Activated CD4-positive, alpha-beta memory T cell treated with anti-CD3 and anti-CD28 coated beads for 36 hours (primary cell): ENCODE measurements at regions not wholly inside any gene's neighbourhood (a gene's known extent, or its start where the extent isn't known, plus 50 kb on each side); places are given as distances from the start of the nearest gene placed in this dataset.
"Not testable (repeated sequence)": the region's sequence is repeated elsewhere in the genome, so short reads cannot be mapped to it uniquely, and the experiment has no call there.

Source experiments
- CTCF ChIA-PET: fragments of 350-600 bp; sonication (Branson Sonifier 250); formaldehyde crosslinking; loops from one replicate; lab custom pipeline; 2021; ENCODE audit warnings: antibody characterized with exemption, inconsistent platforms; lab: Charles Lee
- POLR2A ChIA-PET: fragments of 350-600 bp; sonication (Branson Sonifier 250); formaldehyde crosslinking; loops from one replicate; lab custom pipeline; 2021; ENCODE audit warnings: antibody characterized with exemption; lab: Charles Lee
- DNase-seq: peaks from one replicate; pipeline ENCODE4 v3.0.0-alpha.2; 2020
- H3K27ac Mint-ChIP-seq: one replicate; pipeline ENCODE4 v1.8.0; 2021; ENCODE audit warnings: mixed read lengths
- H3K27me3 Mint-ChIP-seq: one replicate; pipeline ENCODE4 v1.8.0; 2021; ENCODE audit warnings: mixed read lengths
- H3K36me3 Mint-ChIP-seq: one replicate; pipeline ENCODE4 v1.8.0; 2021; ENCODE audit warnings: mixed read lengths
- H3K4me1 Mint-ChIP-seq: one replicate; pipeline ENCODE4 v1.8.0; 2021; ENCODE audit warnings: low read depth, mixed read lengths
- H3K4me3 Mint-ChIP-seq: one replicate; pipeline ENCODE4 v1.8.0; 2021; ENCODE audit warnings: mild to moderate bottlenecking, mixed read lengths
- H3K9me3 Mint-ChIP-seq: one replicate; pipeline ENCODE4 v1.8.0; 2021; ENCODE audit warnings: mixed read lengths
- intact Hi-C: fragments of 100-400 bp; cut with micrococcal nuclease; formaldehyde crosslinking; loops from one replicate; pipeline ENCODE4 v1.15.1; 2023

- no peak for DNase-seq
- H3K27ac Mint-ChIP-seq, result no peak overlapping the region
- H3K4me3 Mint-ChIP-seq, result no peak overlapping the region
- H3K4me1 Mint-ChIP-seq, result peaks cover 6% of the 10 kb centered on the region
- no peaks in the 10 kb centered on the region for H3K27me3 Mint-ChIP-seq
- ChIA-PET CTCF (interaction anchor here (1.1 kb wide), 1 partner anchor 10 kb away, joined by 3 read pairs; no protein-coding TSS in a partner anchor), POLR2A (no interaction called here)
- H3K36me3 Mint-ChIP-seq, result no peaks in the 10 kb centered on the region
- intact Hi-C loops, result no loop called here
- no peaks in the 10 kb centered on the region for H3K9me3 Mint-ChIP-seq
Observed at GRCh38 chr5:110269478-110270142, 456.9 kb downstream of the TMEM232 start.

GRCh38 chr5:110275878-110276277, 450.6 kb downstream of the TMEM232 start:
- CTCF ChIA-PET, result no interaction called here
- Mint-ChIP-seq H3K9me3 (peaks cover 30% of the 10 kb centered on the region), H3K4me1 (no peaks in the 10 kb centered on the region), H3K27ac (no peak overlapping the region), H3K36me3 (peaks cover 4% of the 10 kb centered on the region), H3K27me3 (no peaks in the 10 kb centered on the region), H3K4me3 (no peak overlapping the region)
- DNase-seq, result no peak
- POLR2A ChIA-PET, result no interaction called here
- intact Hi-C loops, result no loop called here

DNA sequence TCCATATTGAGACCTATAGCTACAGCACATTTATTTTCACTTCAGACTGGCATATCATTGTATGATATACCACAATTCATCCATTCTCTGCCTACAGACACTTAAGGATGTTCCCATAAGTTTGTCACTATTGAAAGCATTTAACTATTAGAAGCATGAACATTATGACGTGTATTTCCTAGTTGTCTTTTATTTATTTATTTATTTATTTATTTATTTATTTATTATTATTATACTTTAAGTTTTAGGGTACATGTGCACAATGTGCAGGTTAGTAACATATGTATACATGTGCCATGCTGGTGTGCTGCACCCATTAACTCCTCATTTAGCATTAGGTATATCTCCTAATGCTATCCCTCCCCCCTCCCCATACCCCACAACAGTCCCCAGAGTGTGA, 448.0 kb downstream of the TMEM232 start:
- H3K36me3 Mint-ChIP-seq, H3K4me1 Mint-ChIP-seq, H3K27me3 Mint-ChIP-seq, H3K4me3 Mint-ChIP-seq, intact Hi-C loops, H3K27ac Mint-ChIP-seq, DNase-seq, POLR2A ChIA-PET, CTCF ChIA-PET: not testable (repeated sequence)
- H3K9me3 Mint-ChIP-seq, result peaks cover 51% of the 10 kb centered on the region

GRCh38 chr5:110284121-110284520, 442.4 kb downstream of the TMEM232 start:
- H3K4me1 Mint-ChIP-seq, H3K27me3 Mint-ChIP-seq, CTCF ChIA-PET, H3K27ac Mint-ChIP-seq, POLR2A ChIA-PET, H3K36me3 Mint-ChIP-seq, intact Hi-C loops, DNase-seq, H3K4me3 Mint-ChIP-seq: not testable (repeated sequence)
- H3K9me3 Mint-ChIP-seq, result peaks cover 39% of the 10 kb centered on the region

- Mint-ChIP-seq H3K36me3 (no peaks in the 10 kb centered on the region), H3K27ac (no peak overlapping the region), H3K4me3 (no peak overlapping the region), H3K4me1 (no peaks in the 10 kb centered on the region), H3K9me3 (peaks cover 5% of the 10 kb centered on the region), H3K27me3 (no peaks in the 10 kb centered on the region)
- ChIA-PET CTCF (no interaction called here), POLR2A (no interaction called here)
- DNase-seq, result no peak
- intact Hi-C loops, result no loop called here
Observed at GRCh38 chr5:110288766-110289511, 437.5 kb downstream of the TMEM232 start.

GRCh38 chr5:110289512-110289810, 437.0 kb downstream of the TMEM232 start:
- CTCF ChIA-PET, result no interaction called here
- peaks cover 3% of the 10 kb centered on the region for H3K9me3 Mint-ChIP-seq
- no peaks in the 10 kb centered on the region for H3K36me3 Mint-ChIP-seq
- intact Hi-C loops, result no loop called here
- H3K4me1 Mint-ChIP-seq, result no peaks in the 10 kb centered on the region
- POLR2A ChIA-PET, result no interaction called here
- no peaks in the 10 kb centered on the region for H3K27me3 Mint-ChIP-seq
- H3K4me3 Mint-ChIP-seq, result no peak overlapping the region
- H3K27ac Mint-ChIP-seq, result no peak overlapping the region
- no peak for DNase-seq

DNA sequence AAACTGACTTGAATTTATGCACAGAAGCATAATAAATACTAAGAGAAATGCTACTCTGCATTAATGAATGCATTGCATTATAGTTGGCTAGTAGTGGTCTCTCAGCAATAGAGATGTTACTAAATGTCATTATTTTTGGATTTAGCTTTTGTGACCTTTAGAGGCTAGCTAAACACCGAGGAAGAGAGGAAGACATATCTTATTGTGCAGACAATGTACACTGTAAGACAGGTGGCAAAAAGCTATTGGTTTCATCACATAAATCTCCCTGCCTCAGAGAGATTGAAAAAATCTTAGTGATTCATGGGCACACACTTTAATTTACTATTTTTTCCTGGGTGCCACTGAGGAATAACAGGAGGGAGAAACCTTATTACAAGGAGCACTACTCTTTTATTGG, 435.9 kb downstream of the TMEM232 start:
- Mint-ChIP-seq H3K4me3 (no peak overlapping the region), H3K27ac (no peak overlapping the region)
- CTCF ChIA-PET, result no interaction called here

DNA sequence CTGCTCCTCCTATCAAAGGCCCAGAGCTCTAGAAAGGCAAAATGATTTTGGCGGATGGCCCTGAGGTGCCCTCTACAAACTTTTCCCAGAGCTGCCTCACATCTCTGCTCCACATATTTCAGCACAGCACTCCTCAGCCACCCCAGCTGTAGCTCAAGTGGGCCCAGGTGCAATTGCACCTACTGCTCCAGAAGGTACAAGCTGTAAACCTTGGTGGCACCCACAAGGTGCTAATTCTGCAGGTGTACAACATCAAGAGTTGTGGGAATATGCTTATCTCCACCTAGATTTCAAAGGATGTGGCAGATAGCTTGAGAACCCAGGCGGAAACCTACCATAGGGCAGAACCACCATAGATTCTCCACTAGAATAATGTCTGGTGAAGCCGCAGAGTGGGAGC, 432.2 kb downstream of the TMEM232 start:
- no peak for DNase-seq
- intact Hi-C loops, result no loop called here
- H3K9me3 Mint-ChIP-seq, result no peaks in the 10 kb centered on the region
- no peak overlapping the region for H3K4me3 Mint-ChIP-seq
- POLR2A ChIA-PET, result no interaction called here
- CTCF ChIA-PET, result interaction anchor here (0.6 kb wide), 1 partner anchor 21 kb away, joined by 3 read pairs; no protein-coding TSS in a partner anchor
- H3K27ac Mint-ChIP-seq, result no peak overlapping the region
- no peaks in the 10 kb centered on the region for H3K36me3 Mint-ChIP-seq
- no peaks in the 10 kb centered on the region for H3K4me1 Mint-ChIP-seq
- H3K27me3 Mint-ChIP-seq, result no peaks in the 10 kb centered on the region

More for the DNA sequence above, 435.9 kb downstream of the TMEM232 start:
- POLR2A ChIA-PET, result no interaction called here
- Mint-ChIP-seq H3K36me3 (no peaks in the 10 kb centered on the region), H3K27me3 (no peaks in the 10 kb centered on the region), H3K9me3 (no peaks in the 10 kb centered on the region), H3K4me1 (no peaks in the 10 kb centered on the region)
- DNase-seq, result no peak
- intact Hi-C loops, result no loop called here

DNA sequence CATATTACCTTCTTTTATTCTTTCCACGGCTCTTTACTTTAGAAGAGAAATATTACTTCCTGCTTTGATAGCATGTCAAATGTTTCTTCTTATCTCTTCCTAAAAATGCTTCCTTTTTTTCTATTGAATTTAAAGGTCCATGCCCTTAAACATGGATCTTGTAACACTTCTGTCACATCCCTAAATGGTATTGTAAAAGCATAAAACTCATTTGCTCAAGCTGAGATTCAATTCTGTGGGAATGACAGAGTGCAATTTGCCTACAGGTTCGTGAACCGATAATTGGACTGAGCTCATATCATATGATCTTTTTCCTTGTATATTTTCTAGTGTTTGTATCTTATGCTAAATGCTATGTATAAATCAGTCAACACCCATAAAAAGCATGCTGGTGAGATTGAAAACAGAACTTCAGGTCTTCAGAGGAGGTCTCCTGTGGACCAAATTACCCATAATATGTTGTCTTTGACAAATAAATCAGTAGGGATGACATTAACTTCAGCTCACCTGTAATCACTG, 429.3 kb downstream of the TMEM232 start:
- intact Hi-C loops, result no loop called here
- H3K36me3 Mint-ChIP-seq, result no peaks in the 10 kb centered on the region
- CTCF ChIA-PET, result no interaction called here

GRCh38 chr5:110304176-110304575, 422.3 kb downstream of the TMEM232 start:
- no peaks in the 10 kb centered on the region for H3K4me1 Mint-ChIP-seq
- intact Hi-C loops, result no loop called here
- H3K27ac Mint-ChIP-seq, result no peak overlapping the region
- DNase-seq, result no peak
- H3K36me3 Mint-ChIP-seq, result peaks cover 4% of the 10 kb centered on the region
- CTCF ChIA-PET, result no interaction called here
- peaks cover 4% of the 10 kb centered on the region for H3K9me3 Mint-ChIP-seq
- peaks cover 3% of the 10 kb centered on the region for H3K27me3 Mint-ChIP-seq
- POLR2A ChIA-PET, result no interaction called here
- no peak overlapping the region for H3K4me3 Mint-ChIP-seq

More for the DNA sequence above, 429.3 kb downstream of the TMEM232 start:
- no peaks in the 10 kb centered on the region for H3K4me1 Mint-ChIP-seq
- no peaks in the 10 kb centered on the region for H3K27me3 Mint-ChIP-seq
- POLR2A ChIA-PET, result no interaction called here
- no peak overlapping the region for H3K4me3 Mint-ChIP-seq
- H3K9me3 Mint-ChIP-seq, result no peaks in the 10 kb centered on the region
- no peak overlapping the region for H3K27ac Mint-ChIP-seq
- DNase-seq, result no peak

- DNase-seq, result no peak
- Mint-ChIP-seq H3K4me3 (no peak overlapping the region), H3K27me3 (peaks cover 5% of the 10 kb centered on the region), H3K9me3 (peaks cover 8% of the 10 kb centered on the region), H3K36me3 (peaks cover 4% of the 10 kb centered on the region), H3K27ac (no peak overlapping the region), H3K4me1 (no peaks in the 10 kb centered on the region)
- intact Hi-C loops, result no loop called here
- POLR2A ChIA-PET, result no interaction called here
- CTCF ChIA-PET, result no interaction called here
Observed at GRCh38 chr5:110306650-110307049, 419.8 kb downstream of the TMEM232 start.

GRCh38 chr5:110309222-110309621, 417.2 kb downstream of the TMEM232 start:
- no peaks in the 10 kb centered on the region for H3K4me1 Mint-ChIP-seq
- H3K27ac Mint-ChIP-seq, result no peak overlapping the region
- H3K27me3 Mint-ChIP-seq, result peaks cover 5% of the 10 kb centered on the region
- CTCF ChIA-PET, result no interaction called here
- H3K36me3 Mint-ChIP-seq, result peaks cover 4% of the 10 kb centered on the region
- no peak for DNase-seq
- no peak overlapping the region for H3K4me3 Mint-ChIP-seq
- POLR2A ChIA-PET, result no interaction called here
- H3K9me3 Mint-ChIP-seq, result peaks cover 6% of the 10 kb centered on the region
- intact Hi-C loops, result no loop called here

DNA sequence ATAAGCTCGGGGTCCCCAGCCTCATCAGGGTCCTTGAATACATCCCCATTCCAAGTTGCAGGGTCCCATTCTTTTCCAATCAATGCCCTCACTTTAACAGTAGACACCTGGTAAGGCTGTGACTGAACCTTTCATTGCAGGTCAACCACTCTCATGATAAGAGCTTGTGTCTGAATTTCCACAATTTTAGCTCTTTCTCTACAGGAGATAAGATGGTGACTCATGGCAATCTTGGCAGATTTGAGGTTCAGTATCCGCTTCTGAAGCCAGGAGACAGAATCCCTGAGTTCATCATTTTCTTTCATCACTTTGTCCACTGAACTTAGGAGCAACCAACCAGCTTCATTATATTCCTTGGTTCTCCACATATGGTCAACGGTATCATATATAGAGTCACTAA, 409.9 kb downstream of the TMEM232 start:
- intact Hi-C loops, DNase-seq, H3K27ac Mint-ChIP-seq, H3K4me3 Mint-ChIP-seq, H3K36me3 Mint-ChIP-seq, H3K4me1 Mint-ChIP-seq, H3K27me3 Mint-ChIP-seq, CTCF ChIA-PET, H3K9me3 Mint-ChIP-seq, POLR2A ChIA-PET: not testable (repeated sequence)
